Naive thymus-derived CD4-positive, alpha-beta T cell (primary cell): ENCODE measurements at regions not wholly inside any gene's neighbourhood (a gene's known extent, or its start where the extent isn't known, plus 50 kb on each side); places are given as distances from the start of the nearest gene placed in this dataset.
"Not testable (repeated sequence)": the region's sequence is repeated elsewhere in the genome, so short reads cannot be mapped to it uniquely, and the experiment has no call there.

ENCODE experiments used
- ATAC-seq: fragments of 150-1000 bp; cut with Tn5 transposase; 2 replicates; pipeline ENCODE4 v1.10.0; 2021; ENCODE audit warnings: mild to moderate bottlenecking, moderate library complexity
- CTCF ChIA-PET: fragments of 350-600 bp; sonication (Branson Sonifier 250); formaldehyde crosslinking; loops from one replicate; lab custom pipeline; 2021; ENCODE audit warnings: antibody characterized with exemption; lab: Charles Lee
- POLR2A ChIA-PET: fragments of 350-600 bp; sonication (Branson Sonifier 250); formaldehyde crosslinking; loops from one replicate; lab custom pipeline; 2021; ENCODE audit warnings: antibody characterized with exemption, inconsistent platforms; lab: Charles Lee
- DNase-seq, 9 donors: peaks; one replicate each; pipeline versions ENCODE4 v3.0.0 to v3.0.0-alpha.2; 2020 to 2022; ENCODE audit warnings: mixed read lengths in 1 of 9
- H3K27ac ChIP-seq: one replicate; pipeline ENCODE4 v1.7.0; 2013; ENCODE audit warnings: mild to moderate bottlenecking, low read depth, low read length, moderate library complexity
- H3K27me3 ChIP-seq, 2 donors: one replicate each; pipeline ENCODE4 v1.7.0; 2013; ENCODE audit warnings: low read length in 2 of 2, mild to moderate bottlenecking in 2 of 2, moderate library complexity in 2 of 2; ENCODE audit not compliant: control insufficient read depth in 2 of 2, insufficient read depth in 2 of 2
- H3K36me3 ChIP-seq, 3 experiments: 1 replicate in 2 of 3; 2 replicates in 1 of 3; pipeline ENCODE4 v1.7.0; 2013; ENCODE audit warnings: low read length in 3 of 3, mild to moderate bottlenecking in 3 of 3, moderate library complexity in 1 of 3; ENCODE audit not compliant: insufficient read depth in 3 of 3, control insufficient read depth in 2 of 3
- H3K4me1 ChIP-seq, 2 donors: one replicate each; pipeline ENCODE4 v1.7.0; 2013; ENCODE audit warnings: low read length in 2 of 2, mild to moderate bottlenecking in 2 of 2, moderate library complexity in 1 of 2; ENCODE audit not compliant: control insufficient read depth in 2 of 2, insufficient read depth in 2 of 2
- H3K4me3 ChIP-seq: 2 replicates; pipeline ENCODE4 v1.7.0; 2013; ENCODE audit warnings: mild to moderate bottlenecking, low read length
- H3K9me3 ChIP-seq, 3 experiments: 1 replicate in 2 of 3; 2 replicates in 1 of 3; pipeline ENCODE4 v1.7.0; 2013; ENCODE audit warnings: low read length in 3 of 3; ENCODE audit not compliant: control insufficient read depth in 2 of 3
- H3K27ac Mint-ChIP-seq, 9 donors: one replicate each; pipeline ENCODE4 v1.8.0; 2020 to 2022; ENCODE audit warnings: mixed read lengths in 9 of 9, mild to moderate bottlenecking in 8 of 9, moderate library complexity in 5 of 9, inconsistent platforms in 2 of 9
- H3K27me3 Mint-ChIP-seq, 5 donors: one replicate each; pipeline ENCODE4 v1.8.0; 2021 to 2022; ENCODE audit warnings: mixed read lengths in 5 of 5, mild to moderate bottlenecking in 1 of 5
- H3K36me3 Mint-ChIP-seq, 5 donors: one replicate each; pipeline ENCODE4 v1.8.0; 2020 to 2022; ENCODE audit warnings: mixed read lengths in 5 of 5, mild to moderate bottlenecking in 3 of 5, inconsistent platforms in 1 of 5
- H3K4me1 Mint-ChIP-seq, 7 donors: one replicate each; pipeline ENCODE4 v1.8.0; 2020 to 2022; ENCODE audit warnings: mixed read lengths in 7 of 7, mild to moderate bottlenecking in 3 of 7, inconsistent platforms in 1 of 7
- H3K4me3 Mint-ChIP-seq, 10 donors: one replicate each; pipeline ENCODE4 v1.8.0; 2020 to 2022; ENCODE audit warnings: mild to moderate bottlenecking in 10 of 10, mixed read lengths in 10 of 10, moderate library complexity in 6 of 10, inconsistent platforms in 2 of 10
- H3K9me3 Mint-ChIP-seq, 11 donors: one replicate each; pipeline ENCODE4 v1.8.0; 2020 to 2022; ENCODE audit warnings: mixed read lengths in 11 of 11, mild to moderate bottlenecking in 4 of 11, inconsistent platforms in 1 of 11, moderate library complexity in 1 of 11
- intact Hi-C, 2 donors: fragments of 100-400 bp; cut with micrococcal nuclease; formaldehyde crosslinking; loops; one replicate each; pipeline ENCODE4 v1.15.1; 2023

GRCh38 chr7:45421806-45422205 is 152.4 kb upstream of the ADCY1 start:
- no peak overlapping the region for H3K27ac ChIP-seq
- no peak for ATAC-seq
- Mint-ChIP-seq H3K4me3 (no peak overlapping the region), H3K27ac (no peak overlapping the region), H3K36me3 (no peaks in the 10 kb centered on the region), H3K9me3 (no peaks in the 10 kb centered on the region), H3K27me3 (peaks cover 18 to 34% (median 25%) of the 10 kb centered on the region in 5 donors), H3K4me1 (peaks cover 0 to under 1% (median 0%) of the 10 kb centered on the region in 7 donors)
- H3K27me3 ChIP-seq, result no peaks in the 10 kb centered on the region
- H3K4me3 ChIP-seq, result no peak overlapping the region
- intact Hi-C loops, result no loop called here
- CTCF ChIA-PET, result no interaction called here
- POLR2A ChIA-PET, result no interaction called here
- no peaks in the 10 kb centered on the region for H3K9me3 ChIP-seq
- H3K4me1 ChIP-seq, result no peaks in the 10 kb centered on the region
- DNase-seq, result no peak
- no peaks in the 10 kb centered on the region for H3K36me3 ChIP-seq

- no peak for DNase-seq
- no peak for ATAC-seq
- CTCF ChIA-PET, result no interaction called here
- H3K4me1 ChIP-seq, result no peaks in the 10 kb centered on the region
- H3K27me3 ChIP-seq, result no peaks in the 10 kb centered on the region
- no peaks in the 10 kb centered on the region for H3K36me3 Mint-ChIP-seq
- H3K4me1 Mint-ChIP-seq, result no peaks in the 10 kb centered on the region
- POLR2A ChIA-PET, result no interaction called here
- no peaks in the 10 kb centered on the region for H3K36me3 ChIP-seq
- no peak overlapping the region for H3K4me3 ChIP-seq
- peaks cover 2 to 38% (median 28%) of the 10 kb centered on the region in 5 donors for H3K27me3 Mint-ChIP-seq
- no peaks in the 10 kb centered on the region for H3K9me3 ChIP-seq
- H3K27ac ChIP-seq, result no peak overlapping the region
- H3K9me3 Mint-ChIP-seq, result peaks cover 0 to 5% (median 0%) of the 10 kb centered on the region in 11 donors
- no peak overlapping the region for H3K4me3 Mint-ChIP-seq
- H3K27ac Mint-ChIP-seq, result no peak overlapping the region
- intact Hi-C loops, result no loop called here
Measured at GRCh38 chr7:45430397-45430796, 143.8 kb upstream of the ADCY1 start.

GRCh38 chr7:45434167-45434784 is 139.9 kb upstream of the ADCY1 start:
- CTCF ChIA-PET, result no interaction called here
- Histone ChIP-seq H3K27me3 (no peaks in the 10 kb centered on the region), H3K27ac (no peak overlapping the region), H3K4me3 (no peak overlapping the region), H3K36me3 (no peaks in the 10 kb centered on the region), H3K4me1 (no peaks in the 10 kb centered on the region), H3K9me3 (no peaks in the 10 kb centered on the region)
- no peak for ATAC-seq
- peaks cover 6 to 38% (median 26%) of the 10 kb centered on the region in 5 donors for H3K27me3 Mint-ChIP-seq
- no peak overlapping the region for H3K4me3 Mint-ChIP-seq
- H3K4me1 Mint-ChIP-seq, result no peaks in the 10 kb centered on the region
- H3K27ac Mint-ChIP-seq, result no peak overlapping the region
- peaks cover 0 to 10% (median 0%) of the 10 kb centered on the region in 11 donors for H3K9me3 Mint-ChIP-seq
- intact Hi-C loops, result no loop called here
- DNase-seq, result no peak
- H3K36me3 Mint-ChIP-seq, result no peaks in the 10 kb centered on the region
- POLR2A ChIA-PET, result no interaction called here

- intact Hi-C loops, result no loop called here
- ATAC-seq (no peak), DNase-seq (no peak)
- peaks cover 0 to 10% (median 0%) of the 10 kb centered on the region in 11 donors for H3K9me3 Mint-ChIP-seq
- Histone ChIP-seq H3K4me1 (no peaks in the 10 kb centered on the region), H3K4me3 (no peak overlapping the region), H3K27ac (no peak overlapping the region), H3K36me3 (no peaks in the 10 kb centered on the region), H3K9me3 (no peaks in the 10 kb centered on the region), H3K27me3 (no peaks in the 10 kb centered on the region)
- H3K27me3 Mint-ChIP-seq, result peaks cover 6 to 41% (median 23%) of the 10 kb centered on the region in 5 donors
- no peaks in the 10 kb centered on the region for H3K4me1 Mint-ChIP-seq
- ChIA-PET POLR2A (no interaction called here), CTCF (no interaction called here)
- H3K27ac Mint-ChIP-seq, result no peak overlapping the region
- no peaks in the 10 kb centered on the region for H3K36me3 Mint-ChIP-seq
- H3K4me3 Mint-ChIP-seq, result no peak overlapping the region
Measured at GRCh38 chr7:45435131-45435530, 139.0 kb upstream of the ADCY1 start.

- ATAC-seq, result no peak
- Histone ChIP-seq H3K27ac (no peak overlapping the region), H3K4me3 (no peak overlapping the region), H3K4me1 (no peaks in the 10 kb centered on the region), H3K36me3 (no peaks in the 10 kb centered on the region), H3K9me3 (no peaks in the 10 kb centered on the region), H3K27me3 (no peaks in the 10 kb centered on the region)
- no peak overlapping the region for H3K4me3 Mint-ChIP-seq
- intact Hi-C loops, result no loop called here
- POLR2A ChIA-PET, result no interaction called here
- peaks cover 0 to 10% (median 0%) of the 10 kb centered on the region in 11 donors for H3K9me3 Mint-ChIP-seq
- H3K36me3 Mint-ChIP-seq, result no peaks in the 10 kb centered on the region
- DNase-seq, result no peak
- H3K27me3 Mint-ChIP-seq, result peaks cover 6 to 37% (median 22%) of the 10 kb centered on the region in 5 donors
- CTCF ChIA-PET, result no interaction called here
- H3K27ac Mint-ChIP-seq, result no peak overlapping the region
- H3K4me1 Mint-ChIP-seq, result no peaks in the 10 kb centered on the region
Measured at GRCh38 chr7:45435846-45436245, 138.3 kb upstream of the ADCY1 start.

DNA sequence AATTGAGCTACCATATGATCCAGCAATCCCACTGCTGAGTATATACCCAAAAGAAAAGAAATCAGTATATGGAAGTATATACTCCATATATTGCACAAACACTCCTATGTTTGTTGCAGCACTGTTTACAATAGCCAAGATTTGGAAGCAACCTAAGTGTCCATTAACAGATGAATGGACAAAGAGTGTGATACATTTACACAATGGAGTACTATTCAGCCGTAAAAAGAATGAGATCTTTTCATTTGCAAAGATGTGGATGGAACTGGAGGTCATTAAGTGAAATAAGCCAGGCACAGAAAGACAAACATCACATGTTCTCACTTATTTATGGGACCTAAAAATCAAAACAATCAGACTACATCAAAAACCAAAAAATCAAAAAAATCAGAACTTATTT is 133.4 kb upstream of the ADCY1 start:
- CTCF ChIA-PET, DNase-seq, H3K27me3 ChIP-seq, H3K36me3 ChIP-seq, H3K27ac Mint-ChIP-seq, POLR2A ChIA-PET, H3K9me3 ChIP-seq, H3K36me3 Mint-ChIP-seq, H3K27ac ChIP-seq, H3K4me1 Mint-ChIP-seq, H3K9me3 Mint-ChIP-seq, H3K4me3 ChIP-seq, H3K4me3 Mint-ChIP-seq, H3K4me1 ChIP-seq, ATAC-seq: not testable (repeated sequence)
- peaks cover 6 to 19% (median 12%) of the 10 kb centered on the region in 5 donors for H3K27me3 Mint-ChIP-seq
- intact Hi-C loops, result loop anchor here in 1 of 2 donors (1.0 kb wide), 1 partner anchor 9 kb away; no protein-coding TSS in a partner anchor

DNA sequence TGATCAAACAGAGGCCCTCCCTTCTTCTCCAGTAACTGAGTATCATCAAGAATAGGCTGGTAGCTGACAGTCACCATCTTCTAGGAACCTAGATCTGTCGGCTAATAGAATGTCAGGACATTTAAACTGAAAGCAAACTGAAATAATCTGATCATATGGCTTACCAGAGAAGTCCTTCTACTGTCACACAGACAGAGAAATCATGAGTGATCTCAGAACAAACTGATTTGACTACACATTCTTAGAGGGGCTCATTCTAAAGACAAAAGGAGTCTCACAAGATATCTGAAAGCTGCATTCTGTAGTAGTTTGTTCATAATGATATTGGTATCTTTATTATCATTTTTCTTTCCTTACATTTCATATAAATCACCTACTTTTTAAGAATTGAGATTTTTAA is 130.9 kb upstream of the ADCY1 start:
- intact Hi-C loops, result no loop called here
- ChIA-PET POLR2A (no interaction called here), CTCF (no interaction called here)
- DNase-seq (no peak), ATAC-seq (no peak)
- H3K27me3 ChIP-seq, result no peaks in the 10 kb centered on the region
- no peak overlapping the region for H3K4me3 ChIP-seq
- no peaks in the 10 kb centered on the region for H3K4me1 Mint-ChIP-seq
- no peak overlapping the region for H3K27ac ChIP-seq
- H3K9me3 ChIP-seq, result no peaks in the 10 kb centered on the region
- no peak overlapping the region for H3K27ac Mint-ChIP-seq
- H3K4me3 Mint-ChIP-seq, result no peak overlapping the region
- no peaks in the 10 kb centered on the region for H3K36me3 ChIP-seq
- no peaks in the 10 kb centered on the region for H3K4me1 ChIP-seq
- H3K36me3 Mint-ChIP-seq, result no peaks in the 10 kb centered on the region
- H3K27me3 Mint-ChIP-seq, result peaks cover 6 to 18% (median 12%) of the 10 kb centered on the region in 5 donors
- H3K9me3 Mint-ChIP-seq, result peaks cover 0 to 8% (median 0%) of the 10 kb centered on the region in 11 donors
